Left lung (tissue), 4 donors: ENCODE measurements at regions not wholly inside any gene's neighbourhood (a gene's known extent, or its start where the extent isn't known, plus 50 kb on each side); places are given as distances from the start of the nearest gene placed in this dataset.
A peak's percentile ranks its signal among the peaks of the same experiment; 100 is the strongest.

Experiments used
- ATAC-seq: fragments of 200-7000 bp; cut with Tn5 transposase; one replicate; pipeline ENCODE4 v1.9.1; 2020; ENCODE audit warnings: moderate library complexity
- DNase-seq, 4 donors: peaks; one replicate each; pipeline ENCODE4 v3.0.0-alpha.2; 2013 to 2020
- H3K27ac ChIP-seq, 2 donors: fragments of 200-600 bp; sonication (generic) in 1 of 2; one replicate each; pipeline versions ENCODE4 v1.5.0 to v1.8.0; 2020 to 2021
- H3K27me3 ChIP-seq, 2 donors: fragments of 200-600 bp; sonication (generic) in 1 of 2; one replicate each; pipeline versions ENCODE4 v1.5.0 to v1.8.0; 2020 to 2021
- H3K36me3 ChIP-seq, 2 donors: fragments of 200-600 bp; sonication (generic) in 1 of 2; one replicate each; pipeline versions ENCODE4 v1.5.0 to v1.8.0; 2020 to 2021
- H3K4me1 ChIP-seq, 2 donors: fragments of 200-600 bp; one replicate each; pipeline ENCODE4 v1.8.0; 2021
- H3K4me3 ChIP-seq, 2 donors: fragments of 200-600 bp; sonication (generic) in 1 of 2; one replicate each; pipeline versions ENCODE4 v1.5.0 to v1.8.0; 2020 to 2021; ENCODE audit warnings: mild to moderate bottlenecking in 1 of 2
- H3K9me3 ChIP-seq, 2 donors: fragments of 200-600 bp; sonication (generic) in 1 of 2; one replicate each; pipeline versions ENCODE4 v1.5.0 to v1.8.0; 2020 to 2021
- CTCF ChIP-seq, 2 donors: fragments of 200-600 bp; sonication (generic) in 1 of 2; IDR thresholded peaks; one replicate each; pipeline versions ENCODE4 v1.5.0 to v1.8.0; 2021; ENCODE audit warnings: antibody characterized with exemption in 2 of 2
- intact Hi-C, 2 donors: fragments of 100-400 bp; cut with DNase I; formaldehyde crosslinking; loops; one replicate each; pipeline versions ENCODE4 v1.11.2 to v1.14.2; 2022
- donor health status: DM: no; HTN: yes; CAD: no.
- donor health status: DM: no; HTN: no; CAD: no.

GRCh38 chr14:78016532-78016931, 153.6 kb upstream of the NRXN3 start:
- DNase-seq, result no peak
- ATAC-seq, result no peak
- Histone ChIP-seq H3K27ac (no peak overlapping the region), H3K4me1 (no peaks in the 10 kb centered on the region), H3K9me3 (no peaks in the 10 kb centered on the region), H3K36me3 (no peaks in the 10 kb centered on the region), H3K4me3 (no peak overlapping the region), H3K27me3 (no peaks in the 10 kb centered on the region)
- TF ChIP-seq CTCF (IDR thresholded peaks at IDR 0.05), result no peak
- intact Hi-C loops, result no loop called here

- Histone ChIP-seq H3K9me3 (no peaks in the 10 kb centered on the region), H3K36me3 (no peaks in the 10 kb centered on the region), H3K27me3 (no peaks in the 10 kb centered on the region), H3K4me3 (no peak overlapping the region), H3K4me1 (no peaks in the 10 kb centered on the region), H3K27ac (no peak overlapping the region)
- intact Hi-C loops, result no loop called here
- TF ChIP-seq CTCF (IDR thresholded peaks at IDR 0.05), result no peak
- ATAC-seq (no peak), DNase-seq (no peak)
Measured at GRCh38 chr14:78018283-78018682, 151.9 kb upstream of the NRXN3 start.

GRCh38 chr14:78022059-78022458, 148.1 kb upstream of the NRXN3 start:
- Histone ChIP-seq H3K27me3 (no peaks in the 10 kb centered on the region), H3K9me3 (no peaks in the 10 kb centered on the region), H3K4me3 (no peak overlapping the region), H3K4me1 (no peaks in the 10 kb centered on the region), H3K36me3 (no peaks in the 10 kb centered on the region), H3K27ac (no peak overlapping the region)
- peak; percentile 80 for ATAC-seq
- TF ChIP-seq CTCF (IDR thresholded peaks at IDR 0.05), result peak; percentile 43 to 49
- peak in 2 of 4 donors; percentile 12 to 35 for DNase-seq
- intact Hi-C loops, result no loop called here

- no peaks in the 10 kb centered on the region for H3K36me3 ChIP-seq
- no peak overlapping the region for H3K4me3 ChIP-seq
- TF ChIP-seq CTCF (IDR thresholded peaks at IDR 0.05), result no peak
- H3K27me3 ChIP-seq, result no peaks in the 10 kb centered on the region
- intact Hi-C loops, result no loop called here
- no peaks in the 10 kb centered on the region for H3K9me3 ChIP-seq
- DNase-seq, result no peak
- no peak for ATAC-seq
- no peak overlapping the region for H3K27ac ChIP-seq
- no peaks in the 10 kb centered on the region for H3K4me1 ChIP-seq
Measured at GRCh38 chr14:78023112-78023511, 147.1 kb upstream of the NRXN3 start.

- H3K4me1 ChIP-seq, result no peaks in the 10 kb centered on the region
Measured at GRCh38 chr14:78028471-78028870, 141.7 kb upstream of the NRXN3 start.

More at GRCh38 chr14:78028471-78028870, 141.7 kb upstream of the NRXN3 start:
- H3K27me3 ChIP-seq, result peaks cover 0 to 31% of the 10 kb centered on the region in 2 donors
- intact Hi-C loops, result no loop called here
- no peaks in the 10 kb centered on the region for H3K36me3 ChIP-seq
- H3K9me3 ChIP-seq, result no peaks in the 10 kb centered on the region
- ATAC-seq, result no peak
- no peak for DNase-seq
- TF ChIP-seq CTCF (IDR thresholded peaks at IDR 0.05), result no peak
- no peak overlapping the region for H3K27ac ChIP-seq
- H3K4me3 ChIP-seq, result no peak overlapping the region
